GF-D8 (cell line): ENCODE measurements at regions not wholly inside any gene's neighbourhood (a gene's known extent, or its start where the extent isn't known, plus 50 kb on each side); places are given as distances from the start of the nearest gene placed in this dataset.
"Not testable (repeated sequence)": the region's sequence is repeated elsewhere in the genome, so short reads cannot be mapped to it uniquely, and the experiment has no call there.

Experiments
- DNase-seq: peaks from one replicate; lab custom pipeline; 2025; lab: John Stamatoyannopoulos, UW

DNA sequence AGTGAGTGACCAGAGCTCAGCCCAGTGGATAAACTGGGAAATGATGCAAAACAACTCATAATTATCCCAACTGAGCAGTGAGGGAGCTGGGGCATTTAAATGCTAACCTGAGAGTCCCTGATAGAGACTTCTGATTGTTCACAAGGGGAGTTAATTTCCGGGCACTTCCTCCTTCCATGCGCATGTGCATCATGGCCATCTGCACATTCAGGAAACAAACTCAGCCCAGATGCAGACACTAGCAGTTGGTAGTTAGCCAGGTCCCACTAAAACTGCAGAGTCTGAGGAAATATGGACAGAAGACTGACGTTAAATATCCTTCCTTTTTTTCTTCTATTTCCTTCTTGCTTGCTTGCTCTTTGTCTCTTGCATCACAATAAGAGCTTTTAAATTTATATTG lies 852.1 kb upstream of the LRRC4C start:
- no peak for DNase-seq

GRCh38 chr11:42311944-42312343 lies 852.5 kb upstream of the LRRC4C start:
- no peak for DNase-seq

DNA sequence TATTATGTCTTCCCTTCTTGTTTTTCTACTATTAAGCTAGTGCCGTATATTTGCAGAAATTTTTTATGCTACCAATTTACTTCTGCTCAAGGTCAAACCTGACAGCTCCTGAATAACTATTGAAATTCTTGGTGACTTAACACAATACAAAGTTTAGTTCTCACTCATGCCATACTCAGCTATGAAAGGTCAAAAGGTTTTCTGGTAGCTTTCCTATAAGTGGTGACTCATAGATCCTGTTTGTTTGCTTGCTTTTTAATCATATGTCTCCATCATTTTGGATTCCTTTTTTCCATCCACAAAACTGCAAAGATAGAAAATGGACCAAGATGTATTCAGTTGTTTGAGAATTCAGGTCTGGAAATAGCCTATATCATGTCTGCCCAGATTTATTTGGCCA lies 855.8 kb upstream of the LRRC4C start:
- no peak for DNase-seq

- DNase-seq, result no peak
Measured at GRCh38 chr11:42315846-42316245, 856.4 kb upstream of the LRRC4C start.

DNA sequence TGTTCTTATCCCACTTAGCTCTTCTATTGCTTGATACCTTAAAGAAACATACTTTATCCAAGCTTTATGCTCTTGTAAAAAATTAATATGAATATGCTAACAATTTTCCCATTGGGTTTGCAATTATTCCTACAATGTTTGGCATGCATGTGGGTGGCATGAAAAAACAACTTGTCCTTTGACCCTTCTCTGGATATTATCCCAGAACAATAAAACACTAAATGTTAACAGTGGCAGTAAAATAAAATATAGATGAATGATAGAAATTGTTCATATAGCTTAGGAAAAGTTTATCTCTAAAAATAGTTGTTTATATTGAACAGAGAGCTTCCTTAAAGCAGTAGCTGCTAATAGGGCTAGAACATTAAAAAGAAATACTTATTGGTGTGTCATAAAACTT lies 860.5 kb upstream of the LRRC4C start:
- DNase-seq, result no peak

DNA sequence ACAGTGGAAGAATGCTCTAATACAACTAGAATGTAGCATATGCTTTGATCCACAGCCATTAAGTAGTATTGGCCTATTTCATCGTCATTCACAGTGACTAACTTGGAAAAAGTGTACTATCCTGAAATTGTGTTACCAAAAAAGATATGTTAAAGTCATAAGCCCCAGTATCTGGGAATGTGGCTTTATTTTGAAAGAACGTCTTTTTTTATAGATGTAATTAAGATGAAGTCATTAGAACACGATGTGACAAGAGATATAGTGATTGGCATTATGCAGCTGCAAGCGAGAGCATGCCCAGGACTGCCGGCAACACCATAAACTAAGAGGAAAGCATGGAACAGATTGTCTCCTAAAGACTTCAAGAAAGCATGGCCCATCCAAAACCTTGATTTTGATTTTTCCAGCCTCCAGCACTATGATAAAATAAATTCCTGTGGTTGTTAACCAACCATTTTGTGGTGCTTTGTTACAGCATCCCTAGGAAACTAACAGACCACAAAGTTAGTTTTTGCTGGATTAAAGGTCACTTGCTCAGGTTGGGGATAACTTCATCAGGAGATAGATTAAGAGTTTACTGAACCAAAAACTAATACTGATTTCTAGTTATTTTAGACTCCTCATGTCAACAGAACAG lies 870.6 kb upstream of the LRRC4C start:
- DNase-seq, result no peak

- no peak for DNase-seq
Measured at GRCh38 chr11:42337786-42338455, 878.5 kb upstream of the LRRC4C start.

- DNase-seq, result no peak
Measured at GRCh38 chr11:42344204-42344792, 884.8 kb upstream of the LRRC4C start.

- DNase-seq, result no peak
Measured at GRCh38 chr11:42345933-42346332, 886.5 kb upstream of the LRRC4C start.

DNA sequence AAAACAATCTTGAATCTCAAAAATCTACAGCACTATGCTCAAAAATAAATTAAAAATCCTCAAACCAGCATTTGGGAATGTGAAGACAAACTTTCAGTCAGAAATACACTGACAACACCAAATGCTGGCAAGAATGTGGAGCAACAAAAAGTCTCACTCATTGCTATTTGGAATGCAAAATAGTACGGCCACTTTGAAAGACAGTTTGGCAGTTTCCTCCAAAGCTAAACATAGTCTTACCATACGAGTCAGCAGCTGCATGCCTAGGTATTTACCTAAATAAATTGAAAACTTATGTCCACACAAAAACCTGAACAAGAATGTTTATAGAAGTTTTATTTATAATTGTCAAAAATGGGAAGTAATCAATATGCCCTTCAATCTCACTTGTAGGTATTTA lies 904.2 kb upstream of the LRRC4C start:
- DNase-seq, result no peak

GRCh38 chr11:42390116-42390515 lies 921.7 kb upstream of the API5 start:
- DNase-seq, result no peak

- DNase-seq, result no peak
Measured at GRCh38 chr11:42397483-42397882, 914.3 kb upstream of the API5 start.

GRCh38 chr11:42407341-42407740 lies 904.5 kb upstream of the API5 start:
- no peak for DNase-seq

- no peak for DNase-seq
Measured at GRCh38 chr11:42410251-42410955, 901.4 kb upstream of the API5 start.

- DNase-seq, result no peak
Measured at GRCh38 chr11:42412590-42412989, 899.2 kb upstream of the API5 start.

- DNase-seq, result no peak
Measured at GRCh38 chr11:42417691-42418090, 894.1 kb upstream of the API5 start.

- DNase-seq, result no peak
Measured at GRCh38 chr11:42422090-42422489, 889.7 kb upstream of the API5 start.

- DNase-seq, result not testable (repeated sequence)
Measured at GRCh38 chr11:42434911-42435310, 876.9 kb upstream of the API5 start.

GRCh38 chr11:42444406-42444805 lies 867.4 kb upstream of the API5 start:
- DNase-seq, result no peak

DNA sequence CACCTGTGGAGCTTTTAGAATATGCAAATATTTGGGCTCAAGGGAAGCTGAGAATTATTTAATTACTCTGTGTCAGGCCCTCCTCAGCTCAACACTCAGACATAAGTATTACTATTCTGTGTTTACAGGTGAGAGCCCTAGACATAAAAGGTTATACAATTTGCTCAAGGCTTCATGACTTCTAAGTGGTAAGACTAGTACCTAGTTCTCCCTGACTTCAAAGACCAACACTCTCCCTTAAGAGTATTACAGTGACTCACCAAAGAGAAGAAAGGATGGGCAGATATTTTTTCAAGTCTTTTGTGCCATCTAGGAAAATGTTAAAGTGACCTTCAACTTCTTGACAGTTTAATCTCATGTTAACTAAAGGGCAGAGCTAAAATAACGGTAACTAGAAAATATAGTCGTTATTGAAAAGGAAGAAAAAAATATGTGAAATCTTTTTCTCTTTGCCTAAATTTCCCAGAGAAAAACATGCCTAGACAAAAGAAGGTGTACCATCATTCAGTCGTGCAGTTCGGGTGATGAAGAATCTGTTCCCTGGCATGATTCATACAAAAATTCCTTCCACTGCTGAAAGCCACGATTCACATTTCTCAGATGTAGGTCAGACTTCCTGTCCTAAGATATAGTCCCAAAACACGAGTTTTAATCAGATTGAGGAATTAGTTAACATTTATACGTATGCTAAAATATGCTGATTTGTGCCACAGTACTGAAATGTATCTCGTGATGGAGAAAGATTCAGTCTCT lies 849.1 kb upstream of the API5 start:
- no peak for DNase-seq

- DNase-seq, result no peak
Measured at GRCh38 chr11:42465623-42466022, 846.2 kb upstream of the API5 start.

GRCh38 chr11:42473106-42473505 lies 838.7 kb upstream of the API5 start:
- DNase-seq, result no peak
